SK-N-SH (cell line): ENCODE measurements at regions not wholly inside any gene's neighbourhood (a gene's known extent, or its start where the extent isn't known, plus 50 kb on each side); places are given as distances from the start of the nearest gene placed in this dataset.

Source experiments
- CTCF ChIA-PET: fragments of 300-600, 350-600 bp; formaldehyde crosslinking; extraction: SDS; loops from one replicate; lab custom pipeline; 2021; lab: Yijun Ruan, JAX
- POLR2A ChIA-PET: fragments of 350-600 bp; sonication (Branson Sonifier 250); formaldehyde crosslinking; extraction: SDS; loops from one replicate; lab custom pipeline; 2020; ENCODE audit warnings: antibody characterized with exemption, inconsistent platforms; lab: Yijun Ruan, JAX
- DNase-seq: peaks from one replicate; pipeline ENCODE4 v3.0.0; 2012
- H2AFZ ChIP-seq: fragments of 200-600 bp; sonication (generic); 2 replicates; pipeline ENCODE4 v1.8.1; 2016; ENCODE audit warnings: antibody characterized with exemption, mild to moderate bottlenecking, low read depth
- H3F3A ChIP-seq: fragments of 200-600 bp; sonication (generic); replicated peaks from 2 replicates; pipeline ENCODE3; 2016; ENCODE audit warnings: antibody characterized with exemption, mild to moderate bottlenecking; ENCODE audit not compliant: insufficient read depth
- H3K27ac ChIP-seq, 2 experiments: fragments of 200-500 bp in 1 of 2; fragments of 200-600 bp in 1 of 2; sonication (Bioruptor generic) in 1 of 2; sonication (generic), shearing (Covaris generic) in 1 of 2; 2 replicates each; pipeline versions ENCODE4 v1.5.1 to v1.6.1; 2014 to 2016; ENCODE audit warnings: low read depth in 2 of 2, inconsistent platforms in 1 of 2, low read length in 1 of 2, mild to moderate bottlenecking in 1 of 2, mixed read lengths in 1 of 2
- H3K27me3 ChIP-seq: fragments of 200-600 bp; sonication (generic), shearing (Covaris generic); 2 replicates; pipeline ENCODE4 v1.6.1; 2016; ENCODE audit warnings: mixed run types; ENCODE audit not compliant: insufficient read depth
- H3K36me3 ChIP-seq, 2 experiments: fragments of 200-500 bp in 1 of 2; fragments of 200-600 bp in 1 of 2; sonication (Bioruptor generic) in 1 of 2; sonication (generic) in 1 of 2; replicated peaks in 1 of 2; 2 replicates each; pipeline versions ENCODE3 to v1.5.1; 2014 to 2016; ENCODE audit warnings: low read length in 1 of 2, mild to moderate bottlenecking in 1 of 2; ENCODE audit not compliant: insufficient read depth in 2 of 2, control insufficient read depth in 1 of 2
- H3K4me1 ChIP-seq, 2 experiments: fragments of 200-500 bp in 1 of 2; fragments of 200-600 bp in 1 of 2; sonication (Bioruptor generic) in 1 of 2; sonication (generic), shearing (Covaris generic) in 1 of 2; 2 replicates each; pipeline versions ENCODE4 v1.5.1 to v1.6.1; 2014 to 2016; ENCODE audit warnings: low read depth in 1 of 2, low read length in 1 of 2, mixed run types in 1 of 2; ENCODE audit not compliant: insufficient read depth in 2 of 2, control insufficient read depth in 1 of 2
- H3K4me2 ChIP-seq: fragments of 200-600 bp; sonication (generic), shearing (Covaris generic); 2 replicates; pipeline ENCODE4 v1.6.1; 2017; ENCODE audit warnings: mixed run types
- H3K4me3 ChIP-seq, 2 experiments: fragments of 200-500 bp in 1 of 2; fragments of 200-600 bp in 1 of 2; sonication (Bioruptor generic) in 1 of 2; sonication (generic), shearing (Covaris generic) in 1 of 2; 2 replicates each; pipeline versions ENCODE4 v1.5.1 to v1.8.1; 2014 to 2016; ENCODE audit warnings: low read depth in 2 of 2, inconsistent platforms in 1 of 2, low read length in 1 of 2, mild to moderate bottlenecking in 1 of 2, mixed read lengths in 1 of 2, moderate library complexity in 1 of 2
- H3K79me2 ChIP-seq: fragments of 200-600 bp; sonication (generic); 2 replicates; pipeline ENCODE4 v1.8.1; 2017; ENCODE audit warnings: mild to moderate bottlenecking; ENCODE audit not compliant: insufficient read depth
- H3K9ac ChIP-seq: fragments of 200-600 bp; sonication (generic); 2 replicates; pipeline ENCODE4 v1.6.1; 2017; ENCODE audit warnings: mixed run types
- H3K9me2 ChIP-seq: fragments of 200-600 bp; sonication (generic); 2 replicates; pipeline ENCODE4 v1.6.1; 2017; ENCODE audit warnings: mixed run types
- H3K9me3 ChIP-seq: fragments of 200-600 bp; sonication (generic); 2 replicates; pipeline ENCODE4 v1.6.1; 2017; ENCODE audit warnings: mixed run types, mild to moderate bottlenecking, moderate library complexity
- H4K20me1 ChIP-seq: fragments of 200-600 bp; sonication (generic); 2 replicates; pipeline ENCODE4 v1.6.1; 2017; ENCODE audit warnings: mild to moderate bottlenecking, mixed run types; ENCODE audit not compliant: insufficient read depth
- ELF1 ChIP-seq: IDR thresholded peaks from 2 replicates; pipeline ENCODE4 v1.4.0; 2012
- EP300 ChIP-seq, 2 experiments: IDR thresholded peaks; 2 replicates each; pipeline versions ENCODE4 v1.4.0 to v1.6.1; 2012; ENCODE audit warnings: borderline replicate concordance in 1 of 2, low read depth in 1 of 2, low read length in 1 of 2
- EZH2phosphoT487 ChIP-seq: fragments of 200-600 bp; sonication (generic); IDR thresholded peaks from 2 replicates; pipeline ENCODE4 v1.6.1; 2017; ENCODE audit warnings: low read depth, mixed run types, mild to moderate bottlenecking, antibody characterized with exemption, moderate library complexity, borderline replicate concordance
- FOSL2 ChIP-seq: IDR thresholded peaks from 2 replicates; pipeline ENCODE4 v1.4.0; 2012; ENCODE audit warnings: low read depth, mild to moderate bottlenecking, moderate library complexity, borderline replicate concordance
- FOXJ3 ChIP-seq: sonication (generic); formaldehyde crosslinking; IDR thresholded peaks from 2 replicates; pipeline ENCODE4 v1.5.1; 2020; ENCODE audit warnings: mild to moderate bottlenecking, missing genetic modification reagents
- GATA2 ChIP-seq: sonication (generic); formaldehyde crosslinking; IDR thresholded peaks from 2 replicates; pipeline ENCODE4 v1.5.0; 2020; ENCODE audit warnings: mild to moderate bottlenecking, missing genetic modification reagents
- JUND ChIP-seq: IDR thresholded peaks from 2 replicates; pipeline ENCODE4 v1.4.0; 2012
- MAX ChIP-seq: IDR thresholded peaks from 2 replicates; pipeline ENCODE4 v1.4.0; 2012; ENCODE audit warnings: low read depth
- MEF2A ChIP-seq: IDR thresholded peaks from 2 replicates; pipeline ENCODE4 v1.4.0; 2012; ENCODE audit warnings: low read depth, borderline replicate concordance
- NFIC ChIP-seq: IDR thresholded peaks from 2 replicates; pipeline ENCODE4 v1.4.0; 2012; ENCODE audit warnings: borderline replicate concordance
- NRF1 ChIP-seq: IDR thresholded peaks from 2 replicates; pipeline ENCODE4 v1.6.1; 2012; ENCODE audit warnings: low read depth, mild to moderate bottlenecking, low read length
- PBX3 ChIP-seq: IDR thresholded peaks from 2 replicates; pipeline ENCODE4; 2012
- RCOR1 ChIP-seq: fragments of 150-350 bp; IDR thresholded peaks from 2 replicates; pipeline ENCODE4 v1.6.1; 2017; ENCODE audit warnings: antibody characterized with exemption, low read length
- RFX5 ChIP-seq: IDR thresholded peaks from 2 replicates; pipeline ENCODE4 v1.6.1; 2012; ENCODE audit warnings: mild to moderate bottlenecking, improper control_type of control experiment, low read length
- RXRA ChIP-seq: IDR thresholded peaks from 2 replicates; pipeline ENCODE4 v1.4.0; 2012; ENCODE audit warnings: low read depth, mild to moderate bottlenecking, borderline replicate concordance
- SIN3A ChIP-seq: IDR thresholded peaks from 2 replicates; pipeline ENCODE4 v1.6.1; 2012; ENCODE audit warnings: low read depth, mild to moderate bottlenecking, low read length, moderate library complexity, borderline replicate concordance
- SMC3 ChIP-seq: IDR thresholded peaks from 2 replicates; pipeline ENCODE4 v1.6.1; 2012; ENCODE audit warnings: low read depth, low read length, improper control_type of control experiment
- TCF12 ChIP-seq: IDR thresholded peaks from 2 replicates; pipeline ENCODE4 v1.4.0; 2012
- TEAD4 ChIP-seq: IDR thresholded peaks from 2 replicates; pipeline ENCODE4 v1.4.0; 2012; ENCODE audit warnings: mild to moderate bottlenecking, borderline replicate concordance; ENCODE audit not compliant: insufficient read depth
- USF1 ChIP-seq: IDR thresholded peaks from 2 replicates; pipeline ENCODE4 v1.4.0; 2012; ENCODE audit warnings: low read depth, borderline replicate concordance
- ZBTB33 ChIP-seq: IDR thresholded peaks from 2 replicates; pipeline ENCODE4 v1.4.0; 2012; ENCODE audit warnings: low read depth, borderline replicate concordance
- WGBS: methylation state at CpG from one replicate; pipeline ENCODE4 v1.1.6; 2017; ENCODE audit warnings: low lambda C conversion rate; 5-methylcytosine and 5-hydroxymethylcytosine counted together
- TF ChIP-seq, protein P1 (sequence below): fragments of 150-350 bp; IDR thresholded peaks from 2 replicates; pipeline ENCODE4 v1.6.1; 2017; ENCODE audit warnings: antibody characterized with exemption, low read length, low read depth, borderline replicate concordance

DNA sequence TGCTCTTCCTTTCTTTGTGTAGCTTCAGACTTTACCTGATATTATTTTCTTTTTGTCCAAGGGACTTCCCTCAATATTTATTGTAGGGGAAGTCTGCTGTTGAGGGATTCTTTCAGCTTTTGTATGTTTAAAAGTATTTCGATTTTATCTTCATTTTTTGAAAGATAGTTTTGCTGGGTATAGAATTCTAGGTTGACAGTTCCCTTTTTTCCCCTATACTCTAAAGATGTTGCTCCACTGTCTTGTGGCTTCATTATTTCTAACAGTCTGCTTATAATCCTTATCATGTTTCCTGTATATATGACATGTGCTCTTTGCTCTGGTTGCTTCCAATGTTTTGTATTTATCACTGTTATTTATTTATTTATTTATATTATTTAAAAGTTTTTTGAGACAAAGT, 57.3 kb downstream of the CYTL1 start:
- Histone ChIP-seq H4K20me1 (no peaks in the 10 kb centered on the region), H3K36me3 (peaks cover 0 to 3% of the 10 kb centered on the region in 2 experiments), H3K9me3 (peaks cover 14% of the 10 kb centered on the region; the same call in 1 of the 2 replicates), H3K9ac (no peak overlapping the region), H3K27ac (no peak overlapping the region), H2AFZ (no peak overlapping the region), H3K27me3 (no peaks in the 10 kb centered on the region), H3K4me2 (no peak overlapping the region), H3F3A (no peaks in the 10 kb centered on the region), H3K79me2 (no peaks in the 10 kb centered on the region), H3K9me2 (no peaks in the 10 kb centered on the region), H3K4me1 (no peaks in the 10 kb centered on the region), H3K4me3 (no peak overlapping the region)
- 6% methylated on average over 1 of the region's 1 CpG for WGBS
- no peak for DNase-seq
- ChIA-PET POLR2A (no interaction called here), CTCF (no interaction called here)
- TF ChIP-seq EP300 (IDR thresholded peaks at IDR 0.05; ENCODE audit: borderline replicate concordance in 1 of 2, low read depth in 1 of 2, low read length in 1 of 2) (no peak), EZH2phosphoT487 (no peak), NFIC (no peak), NRF1 (no peak), JUND (no peak), TEAD4 (no peak), MAX (no peak), ZBTB33 (no peak), SMC3 (no peak), PBX3 (no peak)
- TF ChIP-seq, protein P1, sequence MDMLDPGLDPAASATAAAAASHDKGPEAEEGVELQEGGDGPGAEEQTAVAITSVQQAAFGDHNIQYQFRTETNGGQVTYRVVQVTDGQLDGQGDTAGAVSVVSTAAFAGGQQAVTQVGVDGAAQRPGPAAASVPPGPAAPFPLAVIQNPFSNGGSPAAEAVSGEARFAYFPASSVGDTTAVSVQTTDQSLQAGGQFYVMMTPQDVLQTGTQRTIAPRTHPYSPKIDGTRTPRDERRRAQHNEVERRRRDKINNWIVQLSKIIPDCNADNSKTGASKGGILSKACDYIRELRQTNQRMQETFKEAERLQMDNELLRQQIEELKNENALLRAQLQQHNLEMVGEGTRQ, result no peak

GRCh38 chr4:4962928-4963327, 56.3 kb downstream of the CYTL1 start:
- no peaks in the 10 kb centered on the region for H3K4me1 ChIP-seq
- CTCF ChIA-PET, result no interaction called here
- TF ChIP-seq MAX (no peak), ZBTB33 (no peak), SIN3A (no peak), RCOR1 (no peak), GATA2 (CRISPR knock-in tag) (no peak), EZH2phosphoT487 (no peak), TCF12 (no peak), USF1 (no peak), RXRA (no peak), EP300 (IDR thresholded peaks at IDR 0.05; ENCODE audit: borderline replicate concordance in 1 of 2, low read depth in 1 of 2, low read length in 1 of 2) (no peak), NRF1 (no peak), MEF2A (no peak), ELF1 (no peak), FOSL2 (no peak), RFX5 (no peak), FOXJ3 (CRISPR knock-in tag) (no peak)

More at GRCh38 chr4:4962928-4963327, 56.3 kb downstream of the CYTL1 start:
- POLR2A ChIA-PET, result no interaction called here
- H3K4me3 ChIP-seq, result no peak overlapping the region
- H3K9ac ChIP-seq, result no peak overlapping the region
- no peak overlapping the region for H3K4me2 ChIP-seq
- H3K27ac ChIP-seq, result no peak overlapping the region
- no peak overlapping the region for H2AFZ ChIP-seq
- peaks cover 14% of the 10 kb centered on the region; the same call in 1 of the 2 replicates for H3K9me3 ChIP-seq
- no peaks in the 10 kb centered on the region for H4K20me1 ChIP-seq
- DNase-seq, result no peak
- no peaks in the 10 kb centered on the region for H3K79me2 ChIP-seq
- no peaks in the 10 kb centered on the region for H3F3A ChIP-seq
- H3K36me3 ChIP-seq, result peaks cover 0 to 3% of the 10 kb centered on the region in 2 experiments
- H3K9me2 ChIP-seq, result no peaks in the 10 kb centered on the region
- no peaks in the 10 kb centered on the region for H3K27me3 ChIP-seq
- 0% methylated on average over 1 of the region's 1 CpG for WGBS
